H54 (cell line): ENCODE measurements at regions not wholly inside any gene's neighbourhood (a gene's known extent, or its start where the extent isn't known, plus 50 kb on each side); places are given as distances from the start of the nearest gene placed in this dataset.
"Not testable (repeated sequence)": the region's sequence is repeated elsewhere in the genome, so short reads cannot be mapped to it uniquely, and the experiment has no call there.

Experiments
- DNase-seq: peaks from one replicate; pipeline ENCODE4 v3.0.0; 2011; ENCODE audit warnings: low spot score, mixed read lengths; ENCODE audit not compliant: insufficient read length
- FAIRE-seq: peaks from 3 replicates; lab custom pipeline; 2011; peaks lifted over from hg19 to GRCh38; lab: Jason Lieb, UNC
- POLR2A ChIP-seq: IDR thresholded peaks from 2 replicates; pipeline ENCODE4 v1.6.1; 2011; ENCODE audit warnings: low read depth, mild to moderate bottlenecking, low read length

GRCh38 chr6:25122001-25122400, 157.2 kb upstream of the CARMIL1 start:
- FAIRE-seq (no peak), DNase-seq (no peak)
- TF ChIP-seq POLR2A: no peak

- no peak for TF ChIP-seq POLR2A
- FAIRE-seq (no peak), DNase-seq (no peak)
Measured at GRCh38 chr6:25122622-25123237, 156.4 kb upstream of the CARMIL1 start.

- no peak for FAIRE-seq
- TF ChIP-seq POLR2A: no peak
Measured at GRCh38 chr6:25124216-25124715, 154.9 kb upstream of the CARMIL1 start.

GRCh38 chr6:25125736-25126135, 153.4 kb upstream of the CARMIL1 start:
- TF ChIP-seq POLR2A: no peak
- FAIRE-seq (no peak), DNase-seq (no peak)

More at GRCh38 chr6:25124216-25124715, 154.9 kb upstream of the CARMIL1 start:
- DNase-seq: no peak

- TF ChIP-seq POLR2A: no peak
- DNase-seq (no peak), FAIRE-seq (no peak)
Measured at GRCh38 chr6:25127076-25127837, 151.9 kb upstream of the CARMIL1 start.

- no peak for TF ChIP-seq POLR2A
- no peak for DNase-seq
- FAIRE-seq: no peak
Measured at GRCh38 chr6:25130518-25130917, 148.7 kb upstream of the CARMIL1 start.

- DNase-seq (no peak), FAIRE-seq (no peak)
- no peak for TF ChIP-seq POLR2A
Measured at GRCh38 chr6:25132934-25133333, 146.2 kb upstream of the CARMIL1 start.

- no peak for FAIRE-seq
- DNase-seq: no peak
- TF ChIP-seq POLR2A: no peak
Measured at GRCh38 chr6:25133568-25133967, 145.6 kb upstream of the CARMIL1 start.

GRCh38 chr6:25136854-25137253, 142.3 kb upstream of the CARMIL1 start:
- FAIRE-seq (no peak), DNase-seq (no peak)
- no peak for TF ChIP-seq POLR2A

- no peak for TF ChIP-seq POLR2A
- DNase-seq: no peak
- no peak for FAIRE-seq
Measured at GRCh38 chr6:25137480-25137879, 141.7 kb upstream of the CARMIL1 start.

- DNase-seq: no peak
- no peak for TF ChIP-seq POLR2A
- FAIRE-seq: no peak
Measured at GRCh38 chr6:25137916-25138232, 141.3 kb upstream of the CARMIL1 start.

GRCh38 chr6:25138233-25138933, 140.8 kb upstream of the CARMIL1 start:
- 0 out of 2 replicates have a peak, but pooled peaks have one; percentile 46 for TF ChIP-seq POLR2A
- DNase-seq (peak; percentile 48), FAIRE-seq (peak; percentile 97)

GRCh38 chr6:25138934-25139415, 140.2 kb upstream of the CARMIL1 start:
- no peak for TF ChIP-seq POLR2A
- no peak for DNase-seq
- FAIRE-seq: peak; percentile 48

- FAIRE-seq, DNase-seq: not testable (repeated sequence)
Measured at GRCh38 chr6:25139608-25140007, 139.6 kb upstream of the CARMIL1 start.
